Cardiac septum (tissue), 1 donor: ENCODE measurements at regions not wholly inside any gene's neighbourhood (a gene's known extent, or its start where the extent isn't known, plus 50 kb on each side); places are given as distances from the start of the nearest gene placed in this dataset.
"Not testable (repeated sequence)": the region's sequence is repeated elsewhere in the genome, so short reads cannot be mapped to it uniquely, and the experiment has no call there.

Experiments
- DNase-seq: peaks from one replicate; pipeline ENCODE4 v3.0.0-alpha.2; 2020; ENCODE audit warnings: low spot score
- intact Hi-C: fragments of 100-400 bp; cut with DNase I; formaldehyde crosslinking; loops from one replicate; pipeline ENCODE4 v1.14.0; 2022
- donor health status: DM: no; HTN: no; CAD: no.

DNA sequence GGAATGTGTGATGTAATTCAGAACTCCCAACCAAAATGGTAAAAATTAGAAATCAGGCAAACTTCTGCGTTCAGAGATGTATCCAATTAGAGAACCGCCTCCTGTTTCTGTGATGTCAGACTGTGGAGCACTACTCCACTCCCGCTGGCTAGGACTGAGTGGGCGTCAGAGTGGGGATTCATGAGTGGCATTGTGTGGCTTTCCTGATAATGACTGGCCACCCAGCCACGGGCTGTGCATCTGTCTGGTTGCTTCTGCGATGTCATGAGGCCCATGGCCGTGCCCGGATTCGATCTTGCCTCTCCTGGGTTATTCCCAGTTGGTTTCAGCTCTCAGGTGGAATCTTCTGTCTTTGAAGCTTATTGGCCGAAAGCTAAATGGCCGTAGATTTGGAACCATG, 87.1 kb upstream of the KCNA1 start:
- no peak for DNase-seq
- intact Hi-C loops: no loop called here

DNA sequence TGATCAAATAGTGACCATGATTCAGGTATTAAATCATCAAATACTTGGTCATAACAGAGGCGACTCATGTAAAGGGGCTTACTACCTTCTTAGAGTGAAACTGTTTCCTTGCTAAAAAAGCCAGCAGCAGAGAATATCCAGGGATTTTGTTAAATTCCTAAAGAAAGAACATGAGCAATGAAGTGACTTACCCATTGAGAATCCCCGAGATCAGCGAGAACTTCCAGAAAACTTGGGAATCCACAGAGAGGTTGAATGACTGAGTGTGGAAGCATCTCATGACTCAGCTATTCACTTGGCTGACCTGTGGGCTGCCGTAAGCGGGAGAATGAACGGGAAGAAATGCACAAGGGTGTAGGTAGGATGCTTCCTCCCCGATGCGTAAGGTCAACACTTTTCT, 85.3 kb upstream of the KCNA1 start:
- intact Hi-C loops: no loop called here
- no peak for DNase-seq

DNA sequence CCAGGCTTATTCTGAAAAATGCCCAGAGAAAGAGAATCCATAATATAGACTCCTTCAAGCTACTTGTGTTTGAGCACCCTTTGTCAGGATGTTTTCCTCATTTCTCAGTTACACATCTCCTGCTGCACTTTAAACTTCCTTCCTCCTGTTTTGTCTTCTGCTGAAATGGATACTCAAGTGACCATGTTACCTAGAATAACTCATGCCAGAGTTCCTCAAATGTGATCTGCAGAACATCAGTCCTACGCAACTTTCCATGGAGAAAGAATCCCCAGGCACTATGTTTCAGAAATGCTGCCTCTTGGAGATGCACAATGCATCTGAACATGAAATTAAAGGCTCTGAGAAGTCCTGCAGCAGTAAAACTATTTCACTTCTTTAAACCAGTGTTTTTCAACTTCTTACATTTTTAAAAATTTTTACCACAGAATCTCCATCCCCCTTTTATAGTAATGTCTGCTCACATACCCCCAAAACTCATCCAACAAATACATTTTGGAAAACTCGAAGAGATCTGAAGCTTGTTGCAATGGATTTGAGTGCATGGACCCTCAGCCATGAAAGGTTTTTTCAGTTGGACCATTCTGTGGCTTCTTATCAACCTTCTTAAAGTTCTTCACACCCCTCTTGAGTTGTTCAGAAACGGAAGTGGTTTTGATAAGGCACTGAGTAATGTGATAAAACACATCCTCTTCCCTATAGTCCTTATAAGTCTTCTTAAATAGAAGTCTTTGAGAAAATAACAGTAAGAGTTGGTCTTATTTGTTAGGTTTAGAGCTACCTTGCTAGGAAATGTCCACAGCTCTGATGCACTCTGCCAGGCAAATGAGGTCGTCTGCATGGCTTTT, 84.5 kb upstream of the KCNA1 start:
- intact Hi-C loops: no loop called here
- DNase-seq: no peak

DNA sequence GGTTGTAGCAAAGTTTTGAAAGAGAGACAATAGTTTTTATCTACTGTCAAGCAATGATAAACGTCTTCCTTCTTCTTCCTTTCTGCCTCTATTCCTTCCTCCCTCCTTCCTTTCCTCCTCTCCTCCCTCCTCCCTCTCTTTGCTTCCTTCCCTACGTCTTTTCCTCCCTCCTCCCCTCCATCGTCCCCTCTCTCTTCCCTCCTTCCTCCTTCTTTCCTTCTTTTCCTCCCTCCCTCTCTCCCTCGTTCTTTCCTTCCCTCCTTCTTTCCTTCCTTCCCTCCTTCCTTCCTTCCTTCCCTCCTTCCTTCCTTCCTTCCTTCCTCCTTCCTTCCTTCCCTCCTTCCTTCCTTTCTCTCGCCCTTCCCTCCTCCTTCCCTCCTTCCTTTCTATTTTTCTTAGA, 82.8 kb upstream of the KCNA1 start:
- intact Hi-C loops: no loop called here
- DNase-seq: no peak

DNA sequence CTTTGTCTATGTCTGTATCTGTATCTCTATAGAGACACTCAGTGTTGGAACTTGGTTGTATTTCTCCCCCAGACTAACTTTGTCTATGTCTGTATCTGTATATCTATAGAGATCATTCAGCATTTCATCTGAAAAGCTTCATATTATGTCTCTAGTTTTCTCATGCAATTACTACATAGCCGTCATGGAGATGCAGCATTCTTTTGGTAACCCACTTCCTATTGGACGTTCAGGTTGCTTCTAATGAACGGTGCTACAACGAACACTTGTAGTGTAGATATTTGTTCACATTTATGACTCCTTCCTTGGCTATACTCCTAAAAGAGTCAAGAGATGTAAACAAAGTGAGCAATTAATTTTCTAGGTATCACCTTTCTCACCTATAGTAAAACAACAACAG, 81.5 kb upstream of the KCNA1 start:
- intact Hi-C loops: no loop called here
- no peak for DNase-seq

DNA sequence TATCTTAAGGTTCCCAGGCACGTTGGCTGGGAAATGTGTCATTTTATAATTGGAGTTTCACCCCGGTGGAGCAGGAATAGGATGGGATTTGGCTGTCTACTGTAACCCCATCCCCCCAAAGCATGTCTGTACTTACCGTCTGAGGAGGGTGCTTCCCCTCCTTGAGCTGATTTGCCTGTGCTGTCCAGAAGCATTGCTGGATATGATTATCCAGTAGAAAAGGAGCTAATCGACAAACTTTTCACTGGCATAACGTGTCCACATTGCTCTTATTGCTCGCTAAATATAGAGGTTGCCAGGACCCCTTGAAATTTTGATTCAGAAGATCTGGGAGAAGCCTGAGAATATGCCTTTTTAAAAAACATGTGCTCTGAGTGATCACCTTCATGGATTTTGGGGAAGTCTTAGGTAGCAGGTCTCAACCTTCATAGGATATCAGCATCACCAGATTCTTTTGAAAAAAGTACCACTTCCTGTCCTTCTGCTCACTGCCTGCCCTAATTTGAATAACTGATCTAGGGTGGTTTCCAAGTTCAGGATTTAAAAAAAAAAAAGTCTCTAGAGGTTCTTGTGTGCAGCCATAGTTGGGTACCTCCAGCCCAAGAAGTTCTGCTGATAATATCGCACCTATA, 80.4 kb upstream of the KCNA1 start:
- intact Hi-C loops: no loop called here
- DNase-seq: no peak

DNA sequence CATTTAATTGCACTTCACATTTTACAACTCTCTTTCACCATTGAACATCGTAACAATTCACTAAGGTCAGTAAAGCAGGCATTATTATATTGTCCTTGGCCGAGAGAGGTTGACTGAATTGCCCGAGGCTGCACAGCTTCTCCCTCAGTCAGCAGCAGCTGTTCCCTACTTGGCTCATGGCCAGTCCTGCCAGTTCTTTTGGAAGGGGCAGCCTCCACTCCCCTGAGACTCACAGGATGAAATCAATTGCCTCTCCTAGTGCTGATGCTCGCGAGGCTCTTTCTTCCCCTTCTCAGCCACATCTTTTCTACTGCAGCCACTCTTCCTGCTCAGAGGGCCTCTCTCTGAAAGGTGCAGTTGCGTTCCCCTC, 79.9 kb upstream of the KCNA1 start:
- DNase-seq: no peak

DNA sequence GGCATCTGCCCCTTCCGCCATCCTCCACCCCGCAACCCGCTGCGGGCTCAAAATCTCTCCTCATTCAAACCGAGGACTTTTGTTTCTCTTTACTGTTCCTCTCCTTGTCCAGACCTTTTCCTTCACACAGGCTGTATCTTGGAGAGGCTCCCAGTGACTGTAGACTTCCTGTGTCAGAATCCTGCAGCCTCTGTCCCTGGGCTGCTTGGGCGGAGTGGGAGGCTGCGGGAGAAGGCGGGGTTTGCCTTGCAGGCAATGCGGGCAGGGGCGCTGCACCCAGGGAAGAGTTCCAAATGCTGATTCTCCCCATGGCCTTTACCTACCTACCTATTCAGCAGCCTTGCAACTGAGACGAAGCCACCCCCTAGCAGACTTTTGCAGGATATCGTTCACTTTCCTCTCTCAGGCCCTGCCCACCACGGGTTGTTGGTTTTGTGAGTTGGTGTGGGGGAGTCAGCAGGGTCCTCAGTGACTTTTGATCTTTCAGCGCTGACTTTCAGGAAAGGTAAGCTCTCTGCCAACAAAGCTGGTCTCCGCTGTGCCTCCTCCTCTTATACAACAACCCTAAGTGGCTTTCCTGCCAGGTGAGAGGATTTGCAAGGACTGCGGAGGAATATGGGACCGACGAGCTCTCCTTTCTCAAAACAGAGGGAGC, 79.0 kb upstream of the KCNA1 start:
- intact Hi-C loops: no loop called here
- no peak for DNase-seq

More for the DNA sequence above, 79.9 kb upstream of the KCNA1 start:
- intact Hi-C loops: no loop called here

DNA sequence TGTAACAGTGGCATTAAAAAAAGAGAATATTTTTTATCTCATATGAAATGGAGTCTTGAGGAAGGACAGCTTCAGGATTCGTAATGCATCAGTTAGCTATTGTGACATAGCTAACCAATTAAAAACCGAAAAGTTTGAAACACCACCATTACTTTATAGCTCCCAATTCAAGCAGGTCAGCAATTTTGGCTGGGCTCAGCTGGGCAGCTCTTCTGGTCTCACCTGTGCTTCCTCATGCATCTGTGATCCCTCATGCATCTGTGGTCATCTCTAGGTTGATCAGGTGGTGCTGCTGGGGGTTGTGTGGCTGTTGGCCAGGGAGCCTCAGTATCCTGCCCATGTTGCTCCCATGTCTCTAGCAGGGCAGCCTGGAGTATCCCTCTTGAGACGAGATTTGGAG, 76.7 kb upstream of the KCNA1 start:
- intact Hi-C loops: no loop called here
- DNase-seq: no peak

DNA sequence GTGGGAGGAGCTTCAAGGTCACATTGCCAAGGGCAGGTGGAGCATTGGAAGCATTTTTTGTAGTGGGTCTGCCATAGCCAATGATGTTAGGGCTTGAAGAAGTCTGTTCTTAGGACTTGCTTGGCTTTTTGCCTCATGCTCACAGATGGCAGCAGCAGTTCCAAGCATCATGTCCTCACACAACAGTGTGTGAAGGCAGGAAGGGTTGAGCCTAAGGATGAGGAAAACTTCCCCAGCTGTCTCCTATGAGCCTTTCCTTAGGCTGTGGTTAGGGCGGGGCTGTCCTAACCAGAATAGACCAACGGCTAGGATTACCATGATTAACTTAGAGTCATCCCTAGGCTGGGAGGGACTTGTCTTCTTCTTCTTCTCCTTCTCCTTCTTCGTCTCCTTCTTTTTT, 76.2 kb upstream of the KCNA1 start:
- intact Hi-C loops: no loop called here
- DNase-seq: no peak

DNA sequence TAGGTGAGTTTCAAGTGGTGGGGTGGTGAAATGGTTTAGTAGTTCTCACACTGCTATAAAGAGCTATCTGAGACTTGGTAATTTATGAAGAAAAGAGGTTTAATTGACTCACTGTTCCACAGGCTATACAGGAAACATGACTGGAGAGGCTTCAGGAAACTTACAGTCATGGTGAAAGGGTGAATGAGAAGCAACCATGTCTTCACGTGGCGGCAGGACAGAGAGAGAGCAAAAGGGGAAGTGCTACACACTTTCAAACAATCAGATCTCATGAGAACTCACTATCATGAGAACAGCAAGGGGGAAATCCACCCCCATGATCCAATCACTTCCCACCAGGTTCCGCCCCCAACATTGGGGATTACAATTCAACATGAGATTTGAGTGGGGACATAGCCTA, 67.3 kb upstream of the KCNA1 start:
- intact Hi-C loops, DNase-seq: not testable (repeated sequence)

DNA sequence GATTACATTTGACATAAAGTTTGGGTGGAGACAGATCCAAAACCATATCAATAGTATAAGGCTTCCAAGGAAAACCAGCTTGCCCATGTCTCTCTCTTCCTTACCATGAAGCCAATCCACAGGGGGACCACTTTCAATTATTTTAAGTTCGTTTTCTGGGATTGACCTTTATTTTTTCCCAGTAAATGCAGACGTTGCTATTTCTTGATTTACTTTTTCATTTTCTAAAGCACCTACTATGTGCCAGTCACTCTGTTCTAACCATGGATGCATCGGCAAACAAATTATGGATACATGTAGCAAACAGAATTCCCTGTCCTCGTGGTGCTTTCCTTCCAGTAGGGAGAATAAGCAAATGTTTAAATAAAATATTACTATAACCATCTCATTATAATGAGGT, 65.8 kb upstream of the KCNA1 start:
- DNase-seq: no peak
- intact Hi-C loops: no loop called here

DNA sequence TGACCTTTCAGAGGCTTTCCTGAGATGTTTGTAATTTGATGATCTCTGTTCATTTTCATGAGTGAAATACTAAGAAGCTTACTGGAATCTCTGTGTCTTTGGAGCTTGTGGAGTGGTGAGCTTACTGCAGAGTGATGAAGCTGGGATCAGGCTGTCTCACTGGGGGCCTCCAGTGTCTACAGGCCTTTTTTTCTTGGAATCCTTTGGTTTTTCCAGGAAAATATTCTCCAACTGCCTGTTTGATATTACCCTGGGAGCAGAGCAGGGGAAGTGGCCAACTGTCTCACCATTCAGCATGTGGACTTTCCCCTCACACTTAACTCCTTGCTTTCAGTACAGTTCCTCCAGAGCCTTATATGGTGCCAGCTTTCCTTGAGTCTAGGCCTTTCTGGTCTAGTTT, 62.0 kb upstream of the KCNA1 start:
- no peak for DNase-seq
- intact Hi-C loops: no loop called here

DNA sequence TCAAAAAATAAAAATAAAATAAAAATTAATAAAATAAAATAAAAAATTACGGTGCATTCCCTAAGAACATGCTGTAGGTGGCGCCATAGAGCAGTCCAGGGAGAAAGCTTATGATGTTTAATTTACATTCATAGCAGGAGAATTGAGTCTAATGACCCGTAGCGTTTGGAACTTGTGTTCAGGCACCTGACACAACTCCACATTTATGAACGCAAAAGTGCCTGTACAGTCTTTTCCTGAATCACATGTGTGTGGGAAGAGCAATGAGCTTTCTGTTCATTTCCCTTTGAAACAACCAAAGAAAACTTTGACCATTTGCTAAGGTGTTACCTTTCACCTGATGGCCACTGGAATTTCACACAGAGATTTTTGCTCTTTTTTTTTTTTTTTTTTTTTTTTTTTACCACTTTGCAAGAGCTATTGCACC, 60.6 kb upstream of the KCNA1 start:
- intact Hi-C loops: no loop called here
- DNase-seq: no peak

DNA sequence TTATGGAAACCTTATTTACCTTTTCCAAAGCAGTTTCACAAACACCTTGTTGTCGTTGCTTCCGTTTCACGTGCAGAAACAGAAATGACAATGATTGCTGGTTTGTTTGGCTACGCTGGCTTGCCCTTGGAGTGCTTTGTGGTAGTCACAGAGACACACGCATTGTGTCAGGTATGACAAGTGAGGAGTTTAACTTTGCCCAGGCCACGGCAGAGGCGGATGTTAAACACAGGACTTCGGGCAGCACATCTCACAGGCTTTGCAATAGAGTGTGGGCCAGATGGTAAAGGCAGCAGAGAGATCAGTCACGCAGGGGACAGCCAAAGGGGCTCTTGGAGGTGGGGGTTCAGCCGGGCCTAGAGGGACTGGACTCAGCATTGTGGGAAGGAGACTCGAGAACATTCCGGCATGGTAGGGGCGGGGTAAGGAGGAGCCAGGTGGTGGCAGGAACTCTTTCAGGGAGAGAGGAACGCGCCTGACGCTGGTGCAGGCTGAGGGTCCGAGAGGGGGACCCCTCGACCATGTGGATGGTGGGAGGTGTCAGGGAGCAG, 59.8 kb upstream of the KCNA1 start:
- intact Hi-C loops: loop anchor here (10.0 kb wide), 1 partner anchor 235 kb away; no protein-coding TSS in a partner anchor
- DNase-seq: no peak

DNA sequence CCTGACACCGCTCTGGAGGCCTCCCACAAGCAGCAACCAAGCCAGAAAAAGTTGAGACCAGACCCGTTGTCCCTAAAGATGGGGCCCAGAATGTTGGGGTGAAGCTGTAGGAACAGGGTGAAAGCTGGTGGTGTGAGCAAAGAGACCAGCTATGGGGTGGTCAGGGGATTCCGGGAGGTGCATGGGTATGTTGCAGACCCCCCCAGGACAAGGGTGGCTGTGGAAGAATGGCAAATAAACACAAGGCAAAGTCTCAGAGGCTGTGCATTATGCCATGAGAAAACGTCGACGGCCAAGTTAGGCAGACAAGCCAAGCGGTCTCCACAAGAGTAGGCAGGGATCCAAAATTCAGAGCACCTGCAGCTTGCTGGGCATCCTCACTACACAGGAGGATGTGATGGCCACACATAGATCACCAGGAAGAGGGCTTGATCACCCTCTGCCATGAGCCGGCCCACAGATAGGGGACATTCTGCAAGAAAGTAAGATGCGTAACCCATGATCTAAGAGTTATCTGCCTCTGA, 58.8 kb upstream of the KCNA1 start:
- intact Hi-C loops: loop anchor here (10.0 kb wide), 1 partner anchor 234 kb away; no protein-coding TSS in a partner anchor
- no peak for DNase-seq

DNA sequence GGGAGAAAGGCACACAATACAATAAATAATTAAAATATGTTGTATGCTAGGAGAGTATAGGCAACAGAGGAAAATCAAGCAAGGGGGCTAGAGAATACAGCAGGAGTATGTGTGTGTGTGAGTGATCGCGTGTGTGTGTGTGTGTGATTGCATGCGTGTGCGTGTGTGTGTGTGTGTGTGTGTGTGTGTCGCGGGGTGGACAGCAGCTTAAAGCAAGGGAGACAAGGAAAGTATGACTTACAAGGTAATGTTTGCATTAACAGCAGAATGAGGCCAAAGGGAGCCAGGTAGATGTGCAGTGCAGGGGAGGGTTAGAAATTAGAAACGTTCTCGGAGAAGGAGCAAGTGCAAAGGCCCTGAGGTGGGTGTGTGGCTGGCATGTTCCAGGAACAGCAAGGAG, 57.4 kb upstream of the KCNA1 start:
- intact Hi-C loops: loop anchor here (10.0 kb wide), 1 partner anchor 232 kb away; no protein-coding TSS in a partner anchor
- DNase-seq: no peak

DNA sequence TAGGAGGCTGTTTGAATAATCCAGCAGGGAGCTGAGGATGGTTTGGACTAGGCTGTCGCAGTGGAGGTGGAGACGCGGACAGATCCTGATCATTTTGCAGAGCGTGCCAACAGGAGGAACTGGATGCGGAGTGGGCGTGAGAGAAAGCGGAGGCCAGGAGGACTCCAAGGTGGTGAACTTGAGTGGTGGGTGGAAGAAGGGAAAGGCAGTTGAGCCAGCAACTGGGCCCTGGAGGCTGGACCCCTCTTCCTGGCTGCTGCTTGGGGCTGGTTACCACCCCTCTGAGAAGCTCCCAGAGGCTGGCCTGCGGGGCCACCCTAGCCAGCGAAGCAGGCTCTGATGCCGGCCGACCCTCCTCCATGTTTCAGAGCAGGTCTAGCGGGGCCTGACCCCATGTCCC, 56.8 kb upstream of the KCNA1 start:
- no peak for DNase-seq
- intact Hi-C loops: loop anchor here (10.0 kb wide), 1 partner anchor 232 kb away; no protein-coding TSS in a partner anchor

DNA sequence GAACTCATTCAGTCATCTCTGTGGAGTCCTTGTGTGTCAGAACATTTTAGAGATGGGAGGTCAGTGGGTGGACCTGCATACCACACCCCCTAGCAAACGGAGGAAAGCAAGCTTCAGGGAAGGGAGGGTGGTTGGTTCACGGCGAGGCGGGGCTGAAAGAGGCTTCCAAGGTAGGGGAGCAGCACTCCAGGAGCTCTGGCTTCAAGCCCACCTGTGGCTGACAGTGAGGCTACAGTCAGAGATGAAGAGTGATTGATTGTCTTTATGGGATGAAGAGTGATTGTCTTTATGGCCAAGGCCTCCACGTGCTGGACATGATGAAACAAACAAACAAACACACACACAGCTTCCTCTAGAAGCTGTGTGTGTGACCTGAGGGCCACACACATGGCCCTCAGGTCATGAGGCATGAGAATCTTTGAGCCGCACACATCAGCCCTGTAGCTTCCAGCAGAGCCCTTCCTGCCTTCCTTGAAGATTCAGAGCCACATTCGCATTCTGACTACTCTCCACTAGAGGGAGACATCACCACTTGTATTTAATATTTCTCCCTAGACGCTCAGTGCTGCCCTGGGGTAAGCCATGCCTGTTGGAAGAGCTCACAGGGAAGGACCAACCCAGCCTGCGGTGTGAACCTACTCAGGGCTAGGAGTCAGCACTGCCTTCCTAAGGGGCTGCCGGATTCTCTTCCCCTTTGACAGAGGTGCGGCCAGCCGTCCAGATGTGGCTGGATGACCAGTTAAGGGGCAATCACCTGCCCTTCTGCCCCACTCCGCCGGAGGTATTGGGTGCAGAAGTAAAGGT, 54.4 kb upstream of the KCNA1 start:
- DNase-seq: no peak
- intact Hi-C loops: loop anchor here (1.0 to 10.0 kb wide), 2 partner anchors 148 to 229 kb away; no protein-coding TSS in a partner anchor
